WI38 (cell line): ENCODE measurements at regions not wholly inside any gene's neighbourhood (a gene's known extent, or its start where the extent isn't known, plus 50 kb on each side); places are given as distances from the start of the nearest gene placed in this dataset.
"Not testable (repeated sequence)": the region's sequence is repeated elsewhere in the genome, so short reads cannot be mapped to it uniquely, and the experiment has no call there.

Source experiments
- H3K4me3 ChIP-seq: 2 replicates; pipeline ENCODE4 v1.5.1; 2011; ENCODE audit warnings: low read depth, mild to moderate bottlenecking, control low read depth, low read length
- CTCF ChIP-seq: IDR thresholded peaks from 2 replicates; pipeline ENCODE4 v1.5.1; 2012; ENCODE audit warnings: low read depth, mild to moderate bottlenecking, control low read depth, low read length

- no peak overlapping the region for H3K4me3 ChIP-seq
- TF ChIP-seq CTCF = no peak
Observed at GRCh38 chrX:7378406-7378805, 230.5 kb upstream of the PUDP start.

- H3K4me3 ChIP-seq = no peak overlapping the region
- no peak for TF ChIP-seq CTCF
Observed at GRCh38 chrX:7372825-7373525, 225.0 kb upstream of the PUDP start.

- TF ChIP-seq CTCF = no peak
- no peak overlapping the region for H3K4me3 ChIP-seq
Observed at GRCh38 chrX:7362111-7362510, 214.2 kb upstream of the PUDP start.

- TF ChIP-seq CTCF = no peak
- H3K4me3 ChIP-seq = no peak overlapping the region
Observed at GRCh38 chrX:7351926-7352325, 204.0 kb upstream of the PUDP start.

- H3K4me3 ChIP-seq = no peak overlapping the region
- no peak for TF ChIP-seq CTCF
Observed at GRCh38 chrX:7347465-7347864, 199.5 kb upstream of the PUDP start.

GRCh38 chrX:7346021-7346420 is 198.1 kb upstream of the PUDP start:
- no peak overlapping the region for H3K4me3 ChIP-seq
- no peak for TF ChIP-seq CTCF

- TF ChIP-seq CTCF = no peak
- no peak overlapping the region for H3K4me3 ChIP-seq
Observed at GRCh38 chrX:7343181-7343580, 195.2 kb upstream of the PUDP start.

- not testable (repeated sequence) for H3K4me3 ChIP-seq
Observed at GRCh38 chrX:7335816-7336362, 187.9 kb upstream of the PUDP start.
